SKM-1 (cell line): ENCODE measurements at regions not wholly inside any gene's neighbourhood (a gene's known extent, or its start where the extent isn't known, plus 50 kb on each side); places are given as distances from the start of the nearest gene placed in this dataset.
"Not testable (repeated sequence)": the region's sequence is repeated elsewhere in the genome, so short reads cannot be mapped to it uniquely, and the experiment has no call there.

Experiments
- DNase-seq: peaks from one replicate; lab custom pipeline; 2025; ENCODE audit not compliant: unreplicated experiment; lab: John Stamatoyannopoulos, UW

DNA sequence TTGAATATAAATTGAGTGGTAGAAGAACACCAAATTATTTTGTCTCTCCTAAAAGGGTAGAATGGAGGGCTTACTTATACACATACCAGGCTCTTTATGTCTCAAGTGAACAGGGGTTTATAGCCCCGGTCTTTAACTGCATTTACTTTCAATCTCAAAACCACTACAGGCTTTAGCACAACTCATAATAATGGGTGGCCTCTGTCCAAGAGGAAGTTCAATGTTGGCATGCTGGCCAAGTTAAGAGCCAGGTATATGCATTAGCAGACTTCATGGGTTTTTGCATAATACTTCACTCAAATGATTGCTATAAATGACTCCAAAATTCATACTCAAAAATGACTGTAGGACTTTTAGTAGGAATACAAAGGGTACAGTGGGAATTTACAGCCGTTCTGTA, 118.5 kb upstream of the OTUD4 start:
- DNase-seq = no peak

DNA sequence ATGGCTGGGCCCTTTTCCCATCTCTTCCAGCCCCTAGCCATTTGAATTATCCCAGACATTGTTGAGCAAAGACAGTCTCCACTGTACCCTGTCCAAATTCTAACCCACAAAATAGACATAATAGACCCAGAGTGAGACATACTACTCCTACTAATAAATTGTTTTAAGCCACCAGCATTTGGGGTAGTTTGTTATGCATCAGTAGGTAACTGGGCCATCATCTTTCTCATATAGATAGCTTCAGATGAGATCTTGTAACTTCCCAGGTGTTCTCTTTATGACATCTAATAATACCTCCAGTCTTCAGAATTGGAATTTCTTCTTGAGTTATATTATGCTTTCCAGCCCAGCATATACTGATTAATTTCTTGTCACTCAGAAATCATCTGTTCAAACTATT, 117.2 kb upstream of the OTUD4 start:
- DNase-seq = no peak

DNA sequence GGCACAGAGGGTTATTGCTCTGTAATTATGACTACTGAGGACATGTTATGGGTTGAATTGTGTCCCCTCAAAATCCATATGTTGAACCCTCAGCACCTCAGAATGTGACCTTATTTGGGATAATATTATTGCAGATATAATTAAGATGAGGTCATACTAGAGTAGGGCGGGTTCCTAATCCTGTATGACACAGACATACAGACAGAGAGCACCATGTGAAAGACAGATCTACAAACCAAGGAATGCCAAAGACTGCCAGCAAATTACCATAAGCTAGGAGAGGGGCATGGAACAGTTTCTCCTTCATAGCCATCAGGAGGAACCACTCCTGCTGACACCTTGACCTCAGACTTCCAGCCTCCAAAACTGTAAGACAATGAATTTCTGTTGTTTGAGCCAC, 115.2 kb upstream of the OTUD4 start:
- DNase-seq = no peak

DNA sequence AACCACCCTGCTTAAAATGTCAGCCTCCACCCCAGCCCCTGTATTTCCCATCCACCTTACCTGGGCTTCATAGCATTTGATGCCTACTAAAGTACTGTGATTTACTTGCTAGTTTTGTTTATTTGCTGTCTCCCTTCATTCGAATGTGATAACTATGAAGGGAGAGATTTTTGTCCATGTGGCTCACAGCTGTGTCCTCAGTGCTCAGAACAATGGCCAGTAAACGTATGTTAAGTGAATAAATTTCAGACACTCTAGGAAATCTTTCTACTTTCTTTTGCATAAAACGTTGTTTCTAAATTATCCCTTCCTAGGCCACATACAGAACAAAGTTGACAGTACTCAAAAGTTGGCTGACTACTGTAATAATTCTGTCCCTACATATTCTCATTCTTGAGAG, 114.7 kb upstream of the OTUD4 start:
- no peak for DNase-seq

DNA sequence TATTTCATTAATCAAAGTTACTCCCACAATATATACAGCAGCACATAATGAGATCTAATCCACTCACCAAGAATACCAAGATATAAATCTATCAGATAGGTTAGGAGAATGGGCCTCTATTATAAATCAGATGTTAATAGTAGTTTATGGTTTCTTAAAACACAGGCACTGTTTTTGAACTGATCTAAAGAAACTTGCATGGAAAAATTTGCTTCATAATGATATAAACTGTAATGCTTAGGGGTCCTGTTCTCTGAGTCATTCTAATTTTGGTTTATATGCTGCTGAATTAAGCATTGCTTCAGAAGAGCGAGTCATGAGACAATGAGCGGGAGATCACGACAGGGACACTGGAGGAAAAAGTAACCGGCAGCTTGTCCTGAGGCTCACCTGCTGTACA, 113.3 kb upstream of the OTUD4 start:
- DNase-seq = no peak

DNA sequence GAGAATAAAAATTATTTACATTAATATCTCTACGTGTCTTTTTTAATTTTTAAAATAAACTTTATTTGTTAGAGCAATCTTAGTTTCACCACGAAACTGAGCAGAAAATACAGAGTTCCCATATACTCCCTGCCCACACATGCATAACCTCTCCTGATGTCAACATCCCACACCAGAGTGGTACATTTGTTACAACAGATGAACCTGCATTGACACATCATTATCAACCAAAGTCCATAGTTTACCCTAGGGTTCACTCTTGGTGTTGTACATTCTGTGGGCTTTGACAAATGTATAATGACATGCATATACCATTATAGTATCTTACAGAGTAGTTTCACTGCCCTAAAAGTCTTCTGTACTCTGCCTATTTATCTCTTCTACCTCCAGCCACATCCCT, 110.6 kb upstream of the OTUD4 start:
- DNase-seq = no peak

DNA sequence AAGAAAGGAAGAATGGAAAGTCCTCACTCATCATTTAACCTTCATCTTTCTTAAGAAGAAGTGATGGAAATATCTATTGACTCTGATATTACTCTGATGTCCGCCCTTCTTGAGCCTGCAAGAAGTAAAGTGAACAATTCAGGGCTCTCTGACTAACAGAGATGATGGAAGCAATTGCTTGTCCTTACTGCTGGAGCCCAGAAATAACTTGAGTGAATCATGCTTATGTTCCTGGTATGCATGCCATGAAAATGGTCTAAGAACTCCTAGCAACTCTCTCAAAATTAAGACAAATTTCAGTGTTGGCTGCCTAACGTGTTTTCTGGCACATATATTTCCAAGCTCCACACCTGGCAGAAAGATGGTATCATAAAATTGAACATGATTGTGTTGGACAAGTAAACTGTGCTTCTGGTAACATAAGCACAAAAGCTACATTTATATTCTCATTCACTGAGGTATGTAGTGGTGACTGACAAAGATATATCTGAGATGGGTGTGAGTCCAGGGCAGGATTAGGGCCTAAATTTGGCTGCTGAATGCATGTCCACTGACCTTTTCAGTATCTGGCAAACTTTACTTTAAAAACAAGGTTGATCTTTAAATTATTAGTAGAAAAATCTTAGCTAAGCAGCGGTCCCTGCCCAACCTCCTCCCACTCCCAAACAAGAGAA, 109.2 kb upstream of the OTUD4 start:
- DNase-seq = no peak

DNA sequence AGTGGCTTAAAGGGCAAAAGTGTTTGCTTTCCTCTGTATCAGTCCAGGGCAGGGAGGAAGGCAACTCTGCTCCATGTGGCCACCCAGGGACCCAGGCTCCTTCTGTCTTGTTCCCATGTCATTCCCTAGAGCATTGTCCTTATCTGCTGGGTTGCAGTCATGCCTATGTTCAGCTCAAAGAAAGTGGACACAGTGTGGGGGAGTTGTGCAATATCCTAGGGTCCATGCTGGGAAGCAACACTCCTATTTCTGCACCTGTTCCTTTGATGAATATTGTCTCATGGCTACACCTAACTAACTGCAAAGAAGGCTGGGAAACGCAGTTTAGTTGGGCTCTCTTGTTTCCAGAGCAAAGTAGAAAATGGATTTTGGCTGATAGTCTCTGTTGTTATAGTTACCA, 107.0 kb upstream of the OTUD4 start:
- DNase-seq = no peak

DNA sequence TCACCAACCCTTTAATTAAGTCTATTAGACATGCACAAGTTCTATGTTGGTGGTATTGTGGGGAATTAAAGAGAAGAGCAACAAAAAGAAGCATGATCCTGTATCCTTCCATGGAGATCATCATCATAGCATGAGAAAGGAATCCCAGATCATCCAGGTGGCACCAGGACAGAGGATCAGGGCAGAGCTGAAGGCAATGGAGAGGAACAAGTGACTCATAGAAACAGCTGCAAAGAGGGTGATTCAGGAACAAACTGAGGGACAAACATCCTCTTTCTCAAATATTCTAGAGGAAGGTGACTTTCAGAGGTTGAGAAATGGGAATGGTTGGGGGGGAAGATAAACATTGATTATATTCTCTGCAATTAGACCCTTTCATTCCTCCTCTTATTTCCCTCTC, 105.5 kb upstream of the OTUD4 start:
- no peak for DNase-seq

DNA sequence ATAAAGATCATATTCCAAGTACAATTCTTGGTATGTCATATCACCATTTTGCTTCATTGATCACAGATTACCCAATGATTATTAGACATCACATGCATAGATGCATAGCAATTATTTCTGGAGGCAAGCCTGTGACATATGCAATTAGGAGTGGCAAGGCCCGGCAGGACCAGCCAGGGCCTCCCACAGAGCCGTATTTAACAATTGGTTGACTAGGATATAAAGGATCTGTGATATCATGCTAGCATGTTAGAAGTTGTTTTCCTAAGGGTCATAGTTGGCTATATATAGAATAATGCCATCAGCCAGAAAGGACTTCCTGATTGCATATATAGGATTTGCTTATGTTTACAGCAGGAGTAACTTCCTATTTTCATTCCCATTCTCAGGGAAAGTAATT, 103.5 kb upstream of the OTUD4 start:
- DNase-seq = no peak

DNA sequence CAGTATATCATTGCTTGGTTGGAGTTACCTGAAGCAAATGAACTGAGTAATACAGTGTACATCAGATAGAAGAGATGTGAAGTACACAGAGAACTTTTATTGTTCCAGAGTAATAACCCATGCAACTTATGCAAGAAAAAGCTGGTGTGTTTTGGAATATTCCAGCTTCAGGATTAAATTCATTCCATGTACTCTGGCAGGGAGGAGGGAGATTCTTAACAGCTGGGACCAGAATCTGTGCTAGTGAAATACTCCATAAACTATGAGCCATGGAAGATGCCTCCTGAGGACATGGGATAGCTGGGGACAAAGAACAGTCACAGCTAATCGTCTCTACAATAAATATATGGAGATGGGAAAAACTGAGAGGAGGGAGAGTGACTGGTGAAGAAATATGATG, 101.6 kb upstream of the OTUD4 start:
- no peak for DNase-seq

DNA sequence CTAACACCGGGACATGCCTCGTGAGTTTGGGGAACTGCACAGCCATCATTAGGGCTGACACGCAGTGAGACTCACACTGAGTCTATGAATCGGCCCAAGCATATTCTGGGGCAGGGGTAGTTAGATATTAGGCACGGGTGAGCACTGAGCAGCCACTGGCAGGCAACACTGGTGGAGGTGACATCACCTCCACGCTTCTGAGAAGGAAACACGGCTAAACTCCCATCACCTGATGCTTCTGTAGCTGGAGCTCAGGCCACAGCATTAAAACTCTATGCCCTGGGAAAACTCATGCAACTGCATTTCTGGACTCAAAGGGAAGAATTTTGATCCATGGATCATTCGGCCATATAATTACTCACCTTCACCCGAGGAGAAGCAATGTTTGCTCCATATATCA, 100.8 kb upstream of the OTUD4 start:
- no peak for DNase-seq

DNA sequence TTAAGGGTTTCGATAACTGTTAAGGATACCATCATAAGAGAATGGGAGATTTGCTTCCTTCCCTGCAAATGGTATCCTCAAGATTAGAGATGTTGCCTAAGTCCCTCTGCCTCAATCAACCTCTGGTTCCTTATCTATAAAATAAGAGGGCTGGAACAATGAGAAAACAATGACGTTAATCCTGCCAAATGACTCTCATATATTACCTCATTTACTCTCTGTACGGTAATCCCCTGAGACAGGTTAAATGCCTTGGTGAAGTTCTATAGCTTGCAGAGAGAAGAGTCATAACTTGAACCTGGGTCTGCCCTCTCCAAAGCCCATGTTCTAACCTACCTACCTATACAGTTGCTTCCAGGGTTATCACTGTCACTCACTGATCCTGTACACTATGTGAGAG, 100.2 kb upstream of the OTUD4 start:
- no peak for DNase-seq

DNA sequence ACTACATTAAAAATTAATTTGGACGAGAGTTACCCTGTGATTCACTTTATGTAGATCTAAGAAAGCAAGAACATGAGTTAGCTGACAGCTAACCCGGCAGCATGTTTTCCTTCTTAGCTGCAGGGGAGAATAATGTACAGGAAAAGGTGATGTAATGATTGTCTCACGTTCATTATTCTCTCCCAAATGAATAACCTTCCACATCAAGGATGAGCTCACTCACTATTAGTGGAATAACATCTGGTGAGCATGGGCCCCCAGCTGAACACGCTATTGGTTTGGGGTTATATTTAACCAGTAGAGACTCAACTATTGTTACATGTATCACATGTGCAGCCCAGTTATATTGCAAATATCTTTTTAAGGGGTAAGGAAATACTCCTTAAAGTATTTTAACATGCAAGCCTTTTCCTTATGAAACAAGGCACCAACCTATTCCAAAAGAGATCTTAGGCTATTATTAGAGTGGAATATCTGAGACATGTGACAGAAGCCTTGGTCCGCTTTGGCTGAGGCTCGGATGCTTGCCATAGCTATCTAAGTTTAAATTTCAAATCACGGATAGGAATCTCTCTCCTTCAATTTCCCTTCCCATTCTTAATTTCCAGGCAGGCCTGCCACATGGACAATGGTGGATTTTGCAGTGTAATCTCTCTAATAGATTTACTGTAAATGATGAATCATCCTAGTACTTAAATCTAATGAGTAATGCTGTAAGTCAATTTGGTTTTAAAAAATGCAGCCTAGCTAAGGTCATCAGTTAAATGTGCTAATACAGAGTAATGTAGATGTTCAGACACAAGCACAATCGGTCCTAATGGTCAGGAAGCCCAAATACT, 99.0 kb upstream of the OTUD4 start:
- no peak for DNase-seq

DNA sequence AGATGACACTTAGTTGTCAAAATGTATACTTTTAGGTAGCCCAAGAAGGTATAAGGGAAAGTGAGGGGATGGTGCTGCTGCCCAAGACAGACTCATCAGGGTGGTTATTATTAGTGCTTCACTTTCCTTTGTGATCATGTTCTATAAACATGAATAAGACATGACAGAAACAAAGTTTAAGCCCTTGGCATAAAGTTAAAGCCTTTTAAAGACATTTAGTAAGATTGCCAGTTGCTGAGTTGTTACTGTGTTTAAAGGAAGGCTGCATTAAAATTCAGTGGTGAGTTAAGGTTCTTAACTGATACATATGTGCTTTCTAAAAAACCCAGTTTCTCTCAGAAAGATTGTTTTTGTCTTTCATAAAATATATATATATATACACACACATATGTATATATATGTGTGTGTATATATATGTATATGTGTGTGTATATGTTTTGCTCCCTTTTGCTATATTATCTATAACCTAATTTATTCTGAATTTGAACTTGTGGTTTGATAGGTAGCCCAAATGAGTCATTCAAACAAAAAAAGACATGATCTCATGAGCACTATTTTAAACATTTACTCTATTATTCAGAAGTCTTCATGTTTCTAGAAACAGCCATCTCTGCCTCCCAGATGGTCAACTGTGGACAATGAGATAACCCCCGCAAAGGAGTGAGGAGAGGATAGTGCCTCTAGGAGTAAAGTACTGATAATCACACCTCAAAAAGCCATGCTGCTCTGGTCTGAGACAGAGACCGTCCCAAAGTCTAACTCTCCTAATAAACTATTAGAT, 98.1 kb upstream of the OTUD4 start:
- no peak for DNase-seq

DNA sequence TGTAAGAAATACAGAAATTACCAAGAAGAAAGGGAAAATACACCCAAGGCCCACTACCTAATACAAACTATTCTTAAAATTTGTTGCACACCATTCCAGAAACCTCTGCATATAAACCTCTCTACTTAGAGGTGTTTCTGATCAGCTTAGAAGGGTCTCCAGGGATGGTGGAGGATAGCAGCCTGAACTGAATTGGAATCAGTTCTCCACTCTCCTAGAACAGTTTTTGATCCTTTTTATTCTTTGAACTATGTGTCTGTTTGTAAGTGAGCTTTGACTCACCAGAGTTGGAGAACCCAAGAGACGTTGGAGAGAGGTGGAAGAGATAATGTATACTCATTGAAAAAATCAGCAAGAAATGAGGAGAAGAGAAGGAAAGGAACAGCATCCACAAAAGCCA, 96.6 kb upstream of the OTUD4 start:
- DNase-seq = no peak

DNA sequence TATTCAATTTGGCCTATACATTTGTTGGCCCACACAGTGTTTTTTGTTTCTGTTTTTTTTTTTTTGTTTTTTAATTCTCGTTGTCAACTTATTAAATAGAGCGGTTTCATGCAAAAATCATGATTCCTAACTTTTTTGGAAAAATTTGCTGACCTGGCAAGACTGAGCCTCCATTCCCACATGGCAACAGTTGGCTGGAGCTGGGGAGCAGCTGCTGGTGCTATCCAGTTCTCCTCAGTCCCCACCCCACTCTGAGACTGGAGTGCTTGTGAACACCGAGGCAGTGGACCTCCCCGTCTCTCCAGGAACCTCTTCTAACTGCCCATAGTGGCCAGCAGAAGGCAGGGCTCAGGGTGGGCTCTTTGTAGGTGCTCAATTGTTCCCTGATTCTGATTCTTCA, 95.7 kb upstream of the OTUD4 start:
- DNase-seq = no peak

DNA sequence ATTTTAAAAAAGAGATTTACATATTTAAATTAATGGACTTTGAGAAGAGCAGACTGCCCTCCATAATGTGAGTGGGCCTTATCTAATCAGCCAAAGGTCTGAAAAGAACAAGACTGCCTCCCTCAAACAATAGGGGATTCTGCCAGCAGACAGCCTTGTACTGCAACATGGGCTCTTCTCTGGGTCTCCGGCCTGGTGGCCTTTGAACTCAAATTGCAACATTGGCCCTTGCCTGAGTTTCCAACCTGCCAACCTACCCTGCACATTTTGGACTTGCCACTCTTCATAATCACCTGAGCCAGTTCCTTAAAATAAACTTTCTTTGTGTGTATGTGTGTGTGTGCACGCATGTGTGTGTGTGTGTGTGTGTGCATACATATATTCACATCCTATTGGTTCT, 90.8 kb upstream of the OTUD4 start:
- no peak for DNase-seq

DNA sequence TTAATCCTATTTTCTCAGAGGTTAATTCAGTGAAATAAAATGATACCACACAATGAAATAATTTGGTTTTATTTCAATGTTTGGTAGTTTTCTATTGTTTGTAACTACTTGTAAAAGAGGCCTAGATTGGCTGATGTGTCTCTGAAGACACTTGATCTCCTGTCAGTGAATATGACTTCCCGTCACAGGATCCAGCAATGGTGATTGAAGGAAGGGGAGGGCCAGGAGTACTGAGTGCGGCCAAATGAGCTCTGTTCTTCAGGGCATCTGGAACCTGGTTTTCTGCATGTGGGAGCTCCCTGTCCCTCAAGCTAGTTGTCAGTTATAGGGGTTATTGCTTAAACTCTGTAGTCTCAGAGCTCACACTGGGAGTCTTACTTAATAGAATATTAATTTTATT, 86.5 kb upstream of the OTUD4 start:
- no peak for DNase-seq

DNA sequence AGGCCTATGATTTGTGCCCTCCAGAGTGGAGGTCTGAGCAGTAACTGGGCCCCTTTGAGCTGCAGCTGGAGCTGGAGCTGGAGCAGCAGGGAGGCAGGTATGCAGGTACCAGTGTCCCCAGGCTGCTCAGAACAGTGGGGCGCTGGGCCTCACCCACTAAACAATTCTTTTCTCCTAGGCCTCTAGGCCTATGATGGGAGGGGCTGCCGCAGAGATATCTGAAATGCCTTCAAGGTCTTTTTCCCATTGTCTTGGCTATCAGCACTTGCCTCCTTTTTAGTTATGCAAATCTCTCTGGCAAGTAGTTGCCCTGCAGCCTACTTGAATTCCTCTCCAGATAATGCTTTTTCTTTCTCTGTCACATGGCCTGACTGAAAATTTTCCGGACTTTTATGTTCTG, 79.7 kb upstream of the OTUD4 start:
- no peak for DNase-seq

DNA sequence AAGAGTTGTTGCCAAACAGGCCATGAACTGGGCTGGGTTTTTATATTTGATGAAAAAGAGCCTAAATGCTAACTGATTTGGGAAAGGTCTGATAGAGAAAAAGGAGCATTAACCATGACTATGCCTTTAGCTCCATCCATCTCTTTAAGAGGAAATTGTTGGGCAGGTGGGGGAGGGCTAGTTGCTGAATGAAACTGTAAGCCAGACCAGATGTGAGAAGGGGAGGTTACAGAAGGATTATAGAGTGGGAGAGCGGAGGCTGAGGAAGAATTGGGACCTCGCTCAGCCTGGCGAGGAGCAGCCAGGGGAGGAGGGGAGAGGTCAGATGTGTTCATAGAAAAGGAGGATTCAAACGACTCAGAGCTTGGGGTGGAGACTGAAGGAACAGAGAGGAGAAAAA, 74.9 kb upstream of the OTUD4 start:
- DNase-seq = not testable (repeated sequence)

DNA sequence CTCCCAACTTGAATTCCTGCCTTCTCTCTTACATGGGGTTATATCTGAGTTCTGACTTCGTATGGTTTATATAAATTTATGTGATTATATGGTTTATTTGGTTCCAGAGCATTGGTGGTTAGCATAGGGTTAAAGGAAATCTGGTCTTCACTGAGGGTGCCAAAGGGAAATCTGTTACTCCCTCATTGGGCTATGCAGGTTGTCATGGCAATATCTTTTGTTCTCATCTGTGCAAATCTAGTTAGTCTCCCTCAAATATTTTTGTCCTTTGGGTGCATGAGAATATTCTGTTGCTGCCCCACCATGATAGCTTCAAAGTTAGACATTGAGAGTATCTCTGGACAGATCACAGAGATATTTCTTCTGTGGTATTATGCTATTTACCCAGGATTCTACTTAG, 71.8 kb upstream of the OTUD4 start:
- no peak for DNase-seq
